Right ventricle myocardium superior (tissue), 1 donor: ENCODE measurements at regions not wholly inside any gene's neighbourhood (a gene's known extent, or its start where the extent isn't known, plus 50 kb on each side); places are given as distances from the start of the nearest gene placed in this dataset.
"Not testable (repeated sequence)": the region's sequence is repeated elsewhere in the genome, so short reads cannot be mapped to it uniquely, and the experiment has no call there.

Source experiments
- ATAC-seq: fragments of 200-7000 bp; cut with Tn5 transposase; one replicate; pipeline ENCODE4 v1.9.1; 2020; ENCODE audit warnings: mild to moderate bottlenecking; ENCODE audit not compliant: poor library complexity
- DNase-seq: peaks from one replicate; pipeline ENCODE4 v3.0.0-alpha.2; 2020
- intact Hi-C: fragments of 100-400 bp; cut with DNase I; formaldehyde crosslinking; loops from one replicate; pipeline ENCODE4 v1.11.2; 2022
- donor health status: DM: no; HTN: yes; CAD: no; lungs with severe emphysema.

- DNase-seq, result no peak
- no peak for ATAC-seq
- intact Hi-C loops, result no loop called here
Measured at GRCh38 chr7:13007331-13007730, 319.9 kb downstream of the ARL4A start.

GRCh38 chr7:13009517-13009916, 322.1 kb downstream of the ARL4A start:
- ATAC-seq (no peak), DNase-seq (no peak)
- intact Hi-C loops, result no loop called here

GRCh38 chr7:13014011-13014410, 326.6 kb downstream of the ARL4A start:
- ATAC-seq (no peak), DNase-seq (no peak)
- intact Hi-C loops, result no loop called here

- intact Hi-C loops, result no loop called here
- DNase-seq (no peak), ATAC-seq (no peak)
Measured at GRCh38 chr7:13016036-13016581, 328.7 kb downstream of the ARL4A start.

- DNase-seq, result no peak
- no peak for ATAC-seq
- intact Hi-C loops, result no loop called here
Measured at GRCh38 chr7:13016592-13017332, 329.3 kb downstream of the ARL4A start.

GRCh38 chr7:13017333-13017857, 330.0 kb downstream of the ARL4A start:
- DNase-seq (no peak), ATAC-seq (no peak)
- intact Hi-C loops, result no loop called here

- no peak for DNase-seq
- ATAC-seq, result no peak
- intact Hi-C loops, result no loop called here
Measured at GRCh38 chr7:13017881-13018280, 330.4 kb downstream of the ARL4A start.

GRCh38 chr7:13021566-13022300, 334.3 kb downstream of the ARL4A start:
- no peak for ATAC-seq
- no peak for DNase-seq
- intact Hi-C loops, result no loop called here

- intact Hi-C loops, result no loop called here
- DNase-seq, result no peak
- ATAC-seq, result peak; percentile 38
Measured at GRCh38 chr7:13024121-13024674, 336.8 kb downstream of the ARL4A start.

GRCh38 chr7:13025043-13025442, 337.6 kb downstream of the ARL4A start:
- DNase-seq, intact Hi-C loops, ATAC-seq: not testable (repeated sequence)

- DNase-seq, result no peak
- intact Hi-C loops, result no loop called here
- ATAC-seq, result no peak
Measured at GRCh38 chr7:13027321-13027720, 339.9 kb downstream of the ARL4A start.

- intact Hi-C loops, result no loop called here
- DNase-seq (no peak), ATAC-seq (no peak)
Measured at GRCh38 chr7:13028036-13028824, 340.8 kb downstream of the ARL4A start.

- ATAC-seq, result no peak
- intact Hi-C loops, result no loop called here
- no peak for DNase-seq
Measured at GRCh38 chr7:13028825-13029099, 341.3 kb downstream of the ARL4A start.

- no peak for DNase-seq
- intact Hi-C loops, result no loop called here
- no peak for ATAC-seq
Measured at GRCh38 chr7:13031468-13031867, 344.0 kb downstream of the ARL4A start.

GRCh38 chr7:13032084-13032483, 344.7 kb downstream of the ARL4A start:
- ATAC-seq, result no peak
- intact Hi-C loops, result no loop called here
- DNase-seq, result no peak

GRCh38 chr7:13032576-13032975, 345.1 kb downstream of the ARL4A start:
- DNase-seq (no peak), ATAC-seq (no peak)
- intact Hi-C loops, result no loop called here

- intact Hi-C loops, result no loop called here
- ATAC-seq (no peak), DNase-seq (no peak)
Measured at GRCh38 chr7:13034693-13035092, 347.3 kb downstream of the ARL4A start.

- intact Hi-C loops, result no loop called here
- DNase-seq (no peak), ATAC-seq (no peak)
Measured at GRCh38 chr7:13035233-13035632, 347.8 kb downstream of the ARL4A start.

- intact Hi-C loops, result no loop called here
- no peak for ATAC-seq
- DNase-seq, result no peak
Measured at GRCh38 chr7:13036256-13036780, 348.9 kb downstream of the ARL4A start.
